Hepatocyte (in vitro differentiated cells): ENCODE measurements at regions not wholly inside any gene's neighbourhood (a gene's known extent, or its start where the extent isn't known, plus 50 kb on each side); places are given as distances from the start of the nearest gene placed in this dataset.

Experiments used
- DNase-seq: peaks from one replicate; pipeline ENCODE4 v3.0.0-alpha.2; 2016; ENCODE audit warnings: low spot score
- H2AFZ ChIP-seq: fragments of 200-600 bp; sonication (generic); 2 replicates; pipeline ENCODE4 v1.6.0; 2016; ENCODE audit warnings: antibody characterized with exemption, mild to moderate bottlenecking
- H3K27ac ChIP-seq: fragments of 200-600 bp; sonication (generic); 2 replicates; pipeline ENCODE4 v1.5.1; 2016; ENCODE audit warnings: mild to moderate bottlenecking
- H3K27me3 ChIP-seq: fragments of 200-600 bp; sonication (generic); 2 replicates; pipeline ENCODE4 v1.6.1; 2016
- H3K36me3 ChIP-seq: fragments of 200-600 bp; sonication (generic); replicated peaks from 2 replicates; pipeline ENCODE4 v1.5.1; 2016; ENCODE audit warnings: low read depth; ENCODE audit not compliant: insufficient read depth
- H3K4me1 ChIP-seq: fragments of 200-600 bp; sonication (generic); 2 replicates; pipeline ENCODE4 v1.5.1; 2016; ENCODE audit warnings: mild to moderate bottlenecking, moderate library complexity; ENCODE audit not compliant: insufficient read depth
- H3K4me2 ChIP-seq: fragments of 200-600 bp; sonication (generic); 2 replicates; pipeline ENCODE4 v1.6.0; 2016
- H3K4me3 ChIP-seq: fragments of 200-600 bp; sonication (generic); 2 replicates; pipeline ENCODE4 v1.5.1; 2016; ENCODE audit warnings: mild to moderate bottlenecking
- H3K79me2 ChIP-seq: fragments of 200-600 bp; sonication (generic); 2 replicates; pipeline ENCODE4 v1.6.0; 2017; ENCODE audit warnings: mild to moderate bottlenecking
- H3K9me2 ChIP-seq: fragments of 200-600 bp; sonication (generic); replicated peaks from 2 replicates; pipeline ENCODE4 v1.6.0; 2017; ENCODE audit warnings: mild to moderate bottlenecking; ENCODE audit not compliant: insufficient read depth
- H3K9me3 ChIP-seq: fragments of 200-600 bp; sonication (generic); 2 replicates; pipeline ENCODE4 v1.5.1; 2016; ENCODE audit warnings: low read depth, mild to moderate bottlenecking
- H4K20me1 ChIP-seq: fragments of 200-600 bp; sonication (generic); 2 replicates; pipeline ENCODE4 v1.6.0; 2016; ENCODE audit warnings: mild to moderate bottlenecking; ENCODE audit not compliant: insufficient read depth, poor library complexity, severe bottlenecking
- CTCF ChIP-seq: fragments of 200-600 bp; sonication (generic); IDR thresholded peaks from 2 replicates; pipeline ENCODE4 v1.5.1; 2016; ENCODE audit warnings: antibody characterized with exemption, mild to moderate bottlenecking; ENCODE audit not compliant: poor library complexity
- EZH2 ChIP-seq: fragments of 200-600 bp; sonication (generic); IDR thresholded peaks from 2 replicates; pipeline ENCODE4 v1.6.1; 2016; ENCODE audit warnings: antibody characterized with exemption, mild to moderate bottlenecking, borderline replicate concordance
- EZH2phosphoT487 ChIP-seq: fragments of 200-600 bp; sonication (generic); IDR thresholded peaks from one replicate; pipeline ENCODE4 v1.6.1; 2018; ENCODE audit warnings: antibody characterized with exemption, mild to moderate bottlenecking, low read depth, moderate library complexity; ENCODE audit not compliant: unreplicated experiment, severe bottlenecking
- WGBS: methylation state at CpG from one replicate; pipeline ENCODE4 v1.1.6; 2016; ENCODE audit warnings: low lambda C conversion rate; ENCODE audit errors: missing lambda C conversion rate; 5-methylcytosine and 5-hydroxymethylcytosine counted together

GRCh38 chr2:234373060-234373459, 123.8 kb downstream of the ARL4C start:
- Histone ChIP-seq H3K4me3 (no peak overlapping the region), H2AFZ (no peak overlapping the region), H3K27ac (no peak overlapping the region), H3K9me2 (no peaks in the 10 kb centered on the region), H3K9me3 (no peaks in the 10 kb centered on the region), H3K79me2 (no peaks in the 10 kb centered on the region), H3K36me3 (no peaks in the 10 kb centered on the region), H3K4me1 (peaks cover 20% of the 10 kb centered on the region), H3K4me2 (no peak overlapping the region), H3K27me3 (no peaks in the 10 kb centered on the region), H4K20me1 (no peaks in the 10 kb centered on the region)
- no peak for DNase-seq
- WGBS, result 78% methylated on average over 4 of the region's 4 CpGs
- TF ChIP-seq CTCF (no peak), EZH2 (no peak), EZH2phosphoT487 (no peak)

GRCh38 chr2:234372506-234372905, 124.4 kb downstream of the ARL4C start:
- H3K27me3 ChIP-seq, result no peaks in the 10 kb centered on the region
- no peaks in the 10 kb centered on the region for H4K20me1 ChIP-seq
- WGBS, result 94% methylated on average over 2 of the region's 2 CpGs
- TF ChIP-seq EZH2, result no peak
- TF ChIP-seq CTCF, result no peak
- no peak for TF ChIP-seq EZH2phosphoT487
- H3K4me1 ChIP-seq, result peaks cover 20% of the 10 kb centered on the region
- no peaks in the 10 kb centered on the region for H3K9me3 ChIP-seq
- no peak overlapping the region for H3K4me3 ChIP-seq
- no peak overlapping the region for H3K27ac ChIP-seq
- no peak overlapping the region for H3K4me2 ChIP-seq
- H3K36me3 ChIP-seq, result no peaks in the 10 kb centered on the region
- no peak overlapping the region for H2AFZ ChIP-seq
- no peaks in the 10 kb centered on the region for H3K79me2 ChIP-seq
- no peak for DNase-seq
- H3K9me2 ChIP-seq, result no peaks in the 10 kb centered on the region

- Histone ChIP-seq H3K4me1 (peaks cover 42% of the 10 kb centered on the region), H4K20me1 (no peaks in the 10 kb centered on the region), H3K9me3 (no peaks in the 10 kb centered on the region), H3K4me2 (no peak overlapping the region), H3K27me3 (no peaks in the 10 kb centered on the region), H3K36me3 (no peaks in the 10 kb centered on the region), H3K4me3 (no peak overlapping the region), H3K9me2 (no peaks in the 10 kb centered on the region), H2AFZ (no peak overlapping the region), H3K27ac (peak overlapping the region; percentile 60), H3K79me2 (no peaks in the 10 kb centered on the region)
- TF ChIP-seq EZH2, result no peak
- TF ChIP-seq CTCF, result no peak
- no peak for TF ChIP-seq EZH2phosphoT487
- WGBS, result 5% methylated on average over 1 of the region's 1 CpG
- DNase-seq, result peak; percentile 78
These were observed 128.0 kb downstream of the ARL4C start for GRCh38 chr2:234368861-234369261.

- peak overlapping the region; percentile 70 for H3K27ac ChIP-seq
- 41% methylated on average over 2 of the region's 2 CpGs for WGBS
- TF ChIP-seq EZH2phosphoT487, result no peak
- TF ChIP-seq CTCF, result no peak
- no peak for TF ChIP-seq EZH2
- H4K20me1 ChIP-seq, result no peaks in the 10 kb centered on the region
- peaks cover 52% of the 10 kb centered on the region for H3K4me1 ChIP-seq
- no peaks in the 10 kb centered on the region for H3K79me2 ChIP-seq
- peak; percentile 51 for DNase-seq
- H3K4me2 ChIP-seq, result peak overlapping the region; percentile 58
- H2AFZ ChIP-seq, result no peak overlapping the region
- no peaks in the 10 kb centered on the region for H3K9me3 ChIP-seq
- H3K36me3 ChIP-seq, result no peaks in the 10 kb centered on the region
- no peaks in the 10 kb centered on the region for H3K9me2 ChIP-seq
- no peaks in the 10 kb centered on the region for H3K27me3 ChIP-seq
- no peak overlapping the region for H3K4me3 ChIP-seq
These were observed 130.0 kb downstream of the ARL4C start for GRCh38 chr2:234366891-234367290.
